ENCODE measurements at regions not wholly inside any gene's neighbourhood (a gene's known extent, or its start where the extent isn't known, plus 50 kb on each side); places are given as distances from the start of the nearest gene placed in this dataset.

DNA sequence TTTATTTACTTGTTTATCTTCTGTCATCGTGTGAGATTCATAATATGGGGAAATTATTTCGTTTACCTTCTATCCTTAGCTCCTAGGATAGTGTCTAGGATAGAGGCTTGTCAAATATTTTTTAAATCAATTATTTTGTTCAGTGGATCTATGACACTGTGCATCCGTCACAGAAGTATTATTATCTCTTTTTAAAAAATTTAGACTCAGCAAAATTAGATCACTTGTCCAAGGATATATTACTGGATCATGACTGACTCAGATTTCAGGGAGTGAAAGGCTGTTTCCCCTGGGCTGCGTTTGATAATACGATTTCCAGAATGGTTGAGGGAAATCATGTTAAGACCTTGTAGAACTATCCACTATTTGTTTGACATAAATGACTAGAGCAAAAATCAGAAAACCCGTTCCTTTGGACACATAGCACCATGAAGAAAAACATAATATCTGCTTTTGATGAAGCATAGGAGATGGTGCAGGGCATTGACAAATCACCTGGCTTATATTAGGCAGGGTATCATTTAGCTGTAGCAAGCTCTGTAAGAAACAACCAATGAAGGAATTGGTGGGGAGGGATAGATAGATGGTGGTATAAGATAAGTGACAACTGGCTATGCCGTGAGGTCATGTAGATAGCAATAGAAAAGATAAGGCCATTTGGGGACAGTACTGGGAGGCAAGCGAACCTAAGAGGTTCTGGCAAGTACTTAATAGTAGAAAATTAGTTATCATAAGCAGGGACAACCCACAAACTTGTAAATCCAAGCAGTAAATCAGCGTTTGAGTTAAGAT is 465.2 kb upstream of the MAN1A1 start:
- no peak overlapping the region for H3K4me3 ChIP-seq
- DNase-seq (no peak), ATAC-seq (no peak)
- no peaks in the 10 kb centered on the region for H3K9me3 ChIP-seq
- no peaks in the 10 kb centered on the region for H3K27me3 ChIP-seq (ENCODE audit: low read depth)
- H3K4me1 ChIP-seq = no peaks in the 10 kb centered on the region
- no peaks in the 10 kb centered on the region for H3K36me3 ChIP-seq
- TF ChIP-seq, protein P1, sequence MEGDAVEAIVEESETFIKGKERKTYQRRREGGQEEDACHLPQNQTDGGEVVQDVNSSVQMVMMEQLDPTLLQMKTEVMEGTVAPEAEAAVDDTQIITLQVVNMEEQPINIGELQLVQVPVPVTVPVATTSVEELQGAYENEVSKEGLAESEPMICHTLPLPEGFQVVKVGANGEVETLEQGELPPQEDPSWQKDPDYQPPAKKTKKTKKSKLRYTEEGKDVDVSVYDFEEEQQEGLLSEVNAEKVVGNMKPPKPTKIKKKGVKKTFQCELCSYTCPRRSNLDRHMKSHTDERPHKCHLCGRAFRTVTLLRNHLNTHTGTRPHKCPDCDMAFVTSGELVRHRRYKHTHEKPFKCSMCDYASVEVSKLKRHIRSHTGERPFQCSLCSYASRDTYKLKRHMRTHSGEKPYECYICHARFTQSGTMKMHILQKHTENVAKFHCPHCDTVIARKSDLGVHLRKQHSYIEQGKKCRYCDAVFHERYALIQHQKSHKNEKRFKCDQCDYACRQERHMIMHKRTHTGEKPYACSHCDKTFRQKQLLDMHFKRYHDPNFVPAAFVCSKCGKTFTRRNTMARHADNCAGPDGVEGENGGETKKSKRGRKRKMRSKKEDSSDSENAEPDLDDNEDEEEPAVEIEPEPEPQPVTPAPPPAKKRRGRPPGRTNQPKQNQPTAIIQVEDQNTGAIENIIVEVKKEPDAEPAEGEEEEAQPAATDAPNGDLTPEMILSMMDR (IDR thresholded peaks at IDR 0.05) = no peak
- intact Hi-C loops (cut with DNase I) = no loop called here
- no peak overlapping the region for H3K27ac ChIP-seq

DNA sequence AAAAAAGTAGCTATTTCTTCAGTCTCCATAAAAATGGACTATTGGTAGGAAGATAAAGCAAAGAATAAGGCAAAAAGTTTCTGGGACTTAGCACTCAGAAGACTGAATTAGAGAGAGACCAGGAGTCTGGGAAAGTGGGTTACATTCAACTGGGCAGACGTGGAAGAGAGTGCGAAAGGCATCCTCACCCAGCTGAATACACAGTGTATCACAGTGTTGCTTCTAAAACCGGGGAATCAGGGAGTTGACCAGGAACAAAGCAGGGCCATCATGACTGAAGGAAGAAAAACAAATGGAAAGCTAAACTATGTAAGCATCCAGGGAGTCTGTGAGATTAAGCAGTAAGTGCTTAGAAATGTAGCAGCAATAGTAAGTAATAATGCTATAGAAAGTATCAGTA is 452.9 kb upstream of the MAN1A1 start:
- TF ChIP-seq, protein P1 (IDR thresholded peaks at IDR 0.05) = no peak
- H3K27ac ChIP-seq = no peak overlapping the region
- DNase-seq (no peak), ATAC-seq (no peak)
- H3K36me3 ChIP-seq = no peaks in the 10 kb centered on the region
- no peaks in the 10 kb centered on the region for H3K27me3 ChIP-seq (ENCODE audit: low read depth)
- intact Hi-C loops (cut with DNase I) = no loop called here
- no peaks in the 10 kb centered on the region for H3K9me3 ChIP-seq
- no peak overlapping the region for H3K4me3 ChIP-seq
- no peaks in the 10 kb centered on the region for H3K4me1 ChIP-seq

DNA sequence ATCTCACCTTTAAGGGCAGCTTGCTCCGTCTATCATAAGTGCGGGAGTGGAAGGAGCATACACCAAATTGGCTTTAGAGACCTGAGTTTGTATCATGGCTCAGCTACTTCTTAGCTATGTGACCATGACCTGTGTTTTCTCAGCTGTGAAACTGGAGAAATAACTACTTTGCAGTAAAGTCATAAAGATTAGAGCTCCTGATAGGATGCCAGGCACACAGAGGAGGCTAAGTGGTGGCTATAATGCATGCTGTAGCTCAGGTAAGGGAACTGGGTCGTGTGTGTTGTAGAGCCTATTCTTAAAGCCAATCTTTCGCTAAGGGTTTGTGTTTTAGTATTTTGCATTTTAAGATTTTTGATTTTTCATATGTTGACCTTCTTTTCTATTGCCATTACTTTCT is 451.5 kb upstream of the MAN1A1 start:
- Histone ChIP-seq H3K27ac (no peak overlapping the region), H3K36me3 (no peaks in the 10 kb centered on the region), H3K27me3 (ENCODE audit: low read depth) (no peaks in the 10 kb centered on the region), H3K4me1 (no peaks in the 10 kb centered on the region), H3K9me3 (no peaks in the 10 kb centered on the region), H3K4me3 (no peak overlapping the region)
- no peak for ATAC-seq
- DNase-seq = no peak
- intact Hi-C loops (cut with DNase I) = no loop called here
- TF ChIP-seq, protein P1 (IDR thresholded peaks at IDR 0.05) = no peak

DNA sequence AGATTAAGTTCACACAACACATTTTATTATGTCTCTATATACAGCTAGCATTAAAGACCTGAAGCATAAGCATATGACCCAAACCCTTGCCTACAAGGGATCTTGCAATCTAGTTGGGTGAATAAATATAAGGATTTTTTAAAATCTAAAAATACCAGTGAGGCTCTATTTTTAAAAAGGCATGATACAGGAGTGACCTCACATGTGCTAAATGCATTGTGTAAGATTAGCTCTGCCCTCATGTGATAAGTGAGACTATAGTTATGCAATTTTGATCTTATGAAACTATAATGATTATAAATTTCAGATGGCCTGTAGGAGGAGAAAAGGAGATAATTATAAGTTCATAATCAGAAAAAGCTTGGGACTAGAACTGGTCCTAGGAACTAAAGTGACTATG is 451.0 kb upstream of the MAN1A1 start:
- Histone ChIP-seq H3K4me3 (no peak overlapping the region), H3K27ac (no peak overlapping the region), H3K27me3 (ENCODE audit: low read depth) (no peaks in the 10 kb centered on the region), H3K9me3 (no peaks in the 10 kb centered on the region), H3K36me3 (no peaks in the 10 kb centered on the region), H3K4me1 (no peaks in the 10 kb centered on the region)
- ATAC-seq (no peak), DNase-seq (no peak)
- intact Hi-C loops (cut with DNase I) = no loop called here
- TF ChIP-seq, protein P1 (IDR thresholded peaks at IDR 0.05) = no peak

DNA sequence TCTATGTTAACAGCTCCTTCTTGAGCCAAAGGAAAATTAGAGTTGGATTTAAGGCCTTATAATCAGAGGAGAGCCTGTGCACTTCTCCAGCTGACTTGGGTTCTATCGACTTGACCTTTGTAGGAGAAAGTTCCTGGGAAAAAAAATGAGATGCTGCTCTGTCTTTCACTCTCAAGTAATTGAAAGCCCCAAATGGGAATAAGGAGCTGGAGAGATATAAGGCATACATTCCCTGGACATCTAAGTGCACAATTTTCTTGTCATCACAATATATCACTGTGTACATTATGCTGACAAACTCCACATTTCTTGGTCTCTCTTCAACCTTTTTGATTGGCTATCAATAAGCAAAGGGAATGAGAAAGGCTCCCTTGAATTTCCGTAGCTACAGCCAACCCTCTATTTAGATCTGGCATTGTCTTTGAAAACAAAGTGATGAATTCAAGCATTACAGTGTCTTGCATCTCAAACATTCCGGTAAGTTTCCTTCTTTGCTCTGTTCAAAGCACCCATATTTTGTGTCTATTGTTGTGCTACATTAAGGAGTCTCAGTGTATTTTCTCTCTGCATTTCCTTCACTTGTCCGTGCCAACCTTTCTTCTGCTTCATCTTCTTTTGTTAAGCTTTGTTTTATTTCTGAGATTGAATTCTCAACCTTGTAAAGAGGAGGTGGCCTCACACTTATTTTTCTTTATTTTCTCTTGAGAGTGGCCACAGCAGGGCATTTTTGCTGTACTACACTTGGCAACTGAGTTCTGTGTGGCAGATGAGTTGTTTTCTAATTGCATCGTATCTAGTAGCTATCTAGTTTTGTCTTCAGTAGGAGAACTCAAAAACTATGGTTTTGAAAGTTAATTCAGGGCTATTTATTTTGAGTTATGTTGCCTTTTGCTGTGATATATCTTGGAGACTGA is 450.3 kb upstream of the MAN1A1 start:
- H3K4me1 ChIP-seq = no peaks in the 10 kb centered on the region
- intact Hi-C loops (cut with DNase I) = no loop called here
- no peak overlapping the region for H3K4me3 ChIP-seq
- no peaks in the 10 kb centered on the region for H3K9me3 ChIP-seq
- no peak overlapping the region for H3K27ac ChIP-seq
- TF ChIP-seq, protein P1 (IDR thresholded peaks at IDR 0.05) = no peak
- H3K27me3 ChIP-seq (ENCODE audit: low read depth) = no peaks in the 10 kb centered on the region
- DNase-seq (no peak), ATAC-seq (no peak)
- H3K36me3 ChIP-seq = no peaks in the 10 kb centered on the region

Data from lower lobe of right lung (tissue), 2 donors.